ES-I3 (cell line): ENCODE measurements at regions not wholly inside any gene's neighbourhood (a gene's known extent, or its start where the extent isn't known, plus 50 kb on each side); places are given as distances from the start of the nearest gene placed in this dataset.

ENCODE experiments used
- H3K36me3 ChIP-seq: 2 replicates; pipeline ENCODE4 v1.6.1; 2013; ENCODE audit warnings: mild to moderate bottlenecking, low read length, control low read depth, moderate library complexity; ENCODE audit not compliant: insufficient read depth
- H3K4me1 ChIP-seq: 2 replicates; pipeline ENCODE4 v1.6.1; 2013; ENCODE audit warnings: mild to moderate bottlenecking, control low read depth, low read length; ENCODE audit not compliant: insufficient read depth
- H3K9ac ChIP-seq: 2 replicates; pipeline ENCODE4 v1.6.1; 2013; ENCODE audit warnings: low read depth, mild to moderate bottlenecking, low read length, moderate library complexity
- H3K9me3 ChIP-seq: 2 replicates; pipeline ENCODE4 v1.6.1; 2013; ENCODE audit warnings: mild to moderate bottlenecking, low read length, moderate library complexity; ENCODE audit not compliant: control insufficient read depth, insufficient read depth

DNA sequence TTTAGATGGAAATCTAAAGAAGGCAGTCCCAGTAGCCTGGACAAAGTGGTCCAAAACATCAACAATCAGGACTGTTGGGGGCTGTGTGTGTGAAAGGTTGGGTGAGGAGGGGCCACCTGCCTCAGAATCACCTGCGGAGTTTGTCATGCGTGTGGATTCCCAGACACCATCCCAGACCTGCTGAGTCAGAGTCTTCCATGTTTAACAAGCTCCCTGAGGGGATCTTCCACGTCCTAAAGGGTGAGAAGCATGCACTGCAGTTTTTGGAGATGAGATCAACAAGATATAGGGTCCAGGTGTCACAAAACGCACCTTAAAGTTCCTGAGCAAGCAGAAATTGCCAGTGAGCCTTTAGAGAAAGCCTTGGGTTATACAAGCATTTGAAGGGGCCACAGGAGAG is 207.0 kb upstream of the FAM9B start:
- Histone ChIP-seq H3K9me3 (no peaks in the 10 kb centered on the region), H3K9ac (no peak overlapping the region), H3K4me1 (no peaks in the 10 kb centered on the region), H3K36me3 (no peaks in the 10 kb centered on the region)

DNA sequence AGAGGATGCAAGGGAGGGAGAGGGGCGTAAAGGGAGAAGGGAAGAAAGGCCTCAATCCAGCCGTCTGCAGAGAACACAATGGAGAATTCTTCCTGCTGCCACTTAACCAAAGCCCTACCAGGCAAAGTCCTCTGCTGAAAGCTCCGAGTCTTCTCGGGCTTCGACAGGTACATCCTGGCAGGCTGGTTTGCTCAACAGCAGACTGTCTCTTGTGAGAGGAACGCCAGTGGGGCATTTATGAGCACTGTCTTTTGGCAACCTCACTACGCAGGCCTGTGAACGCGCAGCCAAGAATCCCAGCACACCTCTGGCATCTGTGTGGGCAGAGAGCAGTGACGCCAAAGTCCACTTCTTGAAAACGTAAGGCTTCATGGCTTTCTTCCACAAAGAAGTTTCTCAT is 207.5 kb upstream of the FAM9B start:
- Histone ChIP-seq H3K4me1 (no peaks in the 10 kb centered on the region), H3K9me3 (no peaks in the 10 kb centered on the region), H3K9ac (no peak overlapping the region), H3K36me3 (no peaks in the 10 kb centered on the region)

- Histone ChIP-seq H3K9ac (no peak overlapping the region), H3K36me3 (no peaks in the 10 kb centered on the region), H3K9me3 (peaks cover 3% of the 10 kb centered on the region; the same call in 1 of the 2 replicates), H3K4me1 (peaks cover 4% of the 10 kb centered on the region; the same call in 1 of the 2 replicates)
These were observed 215.3 kb upstream of the FAM9B start for GRCh38 chrX:9249051-9249846.

DNA sequence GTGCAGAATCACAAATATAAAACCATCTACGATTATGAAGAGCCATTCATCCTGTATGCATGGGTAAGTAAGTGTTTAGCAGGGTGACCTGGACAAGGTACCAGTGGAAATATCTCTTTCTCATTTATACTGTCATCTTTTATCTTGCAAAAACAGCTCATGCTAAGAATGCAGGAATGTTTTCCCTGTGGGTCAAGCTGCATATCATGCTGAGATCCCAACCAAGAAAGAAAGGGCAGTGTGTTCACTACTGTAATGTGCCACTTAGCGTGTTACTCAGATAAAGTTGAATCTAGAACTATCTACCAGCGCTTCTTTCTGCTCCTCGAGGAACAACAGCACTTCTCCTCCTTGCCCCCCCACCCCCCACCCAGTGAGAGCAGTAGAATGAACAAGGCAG is 212.7 kb upstream of the TBL1X start:
- Histone ChIP-seq H3K36me3 (no peaks in the 10 kb centered on the region), H3K9ac (no peak overlapping the region), H3K9me3 (peaks cover 3% of the 10 kb centered on the region; the same call in 1 of the 2 replicates), H3K4me1 (peaks cover 4% of the 10 kb centered on the region; the same call in 1 of the 2 replicates)

DNA sequence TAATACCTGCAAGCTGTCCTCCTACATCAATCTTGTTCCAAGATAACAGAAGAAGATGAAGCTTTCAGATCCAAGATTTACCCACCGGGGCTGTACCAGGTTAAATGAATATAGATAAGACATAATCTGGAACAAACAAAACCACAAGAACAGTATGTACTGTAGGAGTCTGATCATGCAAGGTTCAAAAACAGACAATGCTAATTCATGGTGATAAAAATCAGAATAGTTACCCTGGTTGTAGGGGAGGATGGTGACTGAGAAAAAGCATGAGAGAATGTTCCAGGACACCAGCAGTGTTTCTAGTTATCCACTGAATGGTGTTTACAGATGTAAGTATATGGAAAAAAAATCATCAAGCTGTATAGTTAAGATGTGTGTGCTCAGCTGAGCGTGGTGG is 211.6 kb upstream of the TBL1X start:
- no peak overlapping the region for H3K9ac ChIP-seq
- peaks cover 4% of the 10 kb centered on the region; the same call in 1 of the 2 replicates for H3K4me1 ChIP-seq
- H3K9me3 ChIP-seq: peaks cover 3% of the 10 kb centered on the region; the same call in 1 of the 2 replicates
- no peaks in the 10 kb centered on the region for H3K36me3 ChIP-seq

GRCh38 chrX:9257718-9258420 is 207.0 kb upstream of the TBL1X start:
- H3K36me3 ChIP-seq: no peaks in the 10 kb centered on the region

DNA sequence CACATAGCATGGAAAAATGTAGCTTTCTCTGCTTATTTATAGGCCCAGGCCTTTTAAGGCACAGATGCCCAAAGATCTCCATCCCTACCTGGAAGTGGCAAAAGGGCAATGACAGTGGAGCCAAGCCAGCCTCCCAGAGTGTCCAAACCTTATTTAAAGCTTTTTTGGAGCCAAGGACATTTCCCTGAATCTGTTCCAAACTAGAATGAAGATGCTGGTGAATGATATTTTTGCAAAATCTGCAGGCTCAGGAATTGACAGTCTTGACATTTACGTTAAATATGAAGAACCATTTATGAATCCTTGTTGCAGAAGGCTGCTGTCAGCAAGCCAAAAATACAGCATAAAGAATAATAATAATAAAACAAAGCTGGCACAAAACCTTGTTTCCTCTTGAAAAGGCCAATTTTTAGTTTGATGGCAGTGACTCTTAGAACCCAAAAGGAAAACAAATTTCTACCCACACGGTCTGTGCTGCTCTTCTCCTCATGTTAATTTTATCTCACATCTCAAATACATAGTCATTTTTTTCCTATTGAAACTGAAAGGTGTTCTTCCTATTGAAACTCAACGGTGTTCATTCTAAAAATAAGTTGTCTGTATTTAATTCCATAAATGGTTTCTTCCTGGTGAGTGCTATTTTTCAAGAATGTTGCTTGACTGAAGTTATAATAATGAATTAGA is 206.3 kb upstream of the TBL1X start:
- Histone ChIP-seq H3K4me1 (no peaks in the 10 kb centered on the region), H3K36me3 (no peaks in the 10 kb centered on the region), H3K9ac (no peak overlapping the region), H3K9me3 (peaks cover 12% of the 10 kb centered on the region; the same call in 1 of the 2 replicates)

More at GRCh38 chrX:9257718-9258420, 207.0 kb upstream of the TBL1X start:
- peaks cover 12% of the 10 kb centered on the region; the same call in 1 of the 2 replicates for H3K9me3 ChIP-seq
- no peak overlapping the region for H3K9ac ChIP-seq
- H3K4me1 ChIP-seq: no peaks in the 10 kb centered on the region; the same call in 1 of the 2 replicates

GRCh38 chrX:9260603-9261002 is 204.3 kb upstream of the TBL1X start:
- H3K4me1 ChIP-seq: no peaks in the 10 kb centered on the region
- no peak overlapping the region for H3K9ac ChIP-seq
- no peaks in the 10 kb centered on the region for H3K36me3 ChIP-seq
- peaks cover 12% of the 10 kb centered on the region; the same call in 1 of the 2 replicates for H3K9me3 ChIP-seq

DNA sequence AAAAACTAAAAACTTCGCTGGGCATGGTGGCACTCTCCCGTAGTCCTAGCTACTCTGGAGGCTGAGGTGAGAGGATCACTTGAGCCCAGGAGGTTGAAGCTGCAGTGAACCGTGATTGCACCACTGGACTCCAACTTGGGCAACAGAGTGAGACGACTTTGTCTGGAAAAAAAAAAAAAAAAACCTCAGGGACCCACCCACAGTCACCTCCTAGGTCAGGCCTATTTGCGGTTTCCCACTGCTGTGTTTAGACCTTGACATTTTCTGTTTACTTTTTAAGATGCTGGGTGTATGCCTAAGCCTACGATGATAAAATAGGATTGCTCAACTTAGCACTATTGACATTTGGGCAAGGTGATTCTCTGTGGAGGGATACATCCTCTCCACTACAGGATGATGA is 197.4 kb upstream of the TBL1X start:
- H3K4me1 ChIP-seq: 0 out of 2 replicates have a peak, but pooled peaks cover under 1% of the 10 kb centered on the region
- H3K9me3 ChIP-seq: no peaks in the 10 kb centered on the region
- no peak overlapping the region for H3K9ac ChIP-seq
- no peaks in the 10 kb centered on the region for H3K36me3 ChIP-seq

- no peaks in the 10 kb centered on the region for H3K36me3 ChIP-seq
- peaks cover 8% of the 10 kb centered on the region; the same call in 1 of the 2 replicates for H3K4me1 ChIP-seq
- H3K9me3 ChIP-seq: no peaks in the 10 kb centered on the region
- no peak overlapping the region for H3K9ac ChIP-seq
These were observed 195.7 kb upstream of the TBL1X start for GRCh38 chrX:9269134-9269533.

DNA sequence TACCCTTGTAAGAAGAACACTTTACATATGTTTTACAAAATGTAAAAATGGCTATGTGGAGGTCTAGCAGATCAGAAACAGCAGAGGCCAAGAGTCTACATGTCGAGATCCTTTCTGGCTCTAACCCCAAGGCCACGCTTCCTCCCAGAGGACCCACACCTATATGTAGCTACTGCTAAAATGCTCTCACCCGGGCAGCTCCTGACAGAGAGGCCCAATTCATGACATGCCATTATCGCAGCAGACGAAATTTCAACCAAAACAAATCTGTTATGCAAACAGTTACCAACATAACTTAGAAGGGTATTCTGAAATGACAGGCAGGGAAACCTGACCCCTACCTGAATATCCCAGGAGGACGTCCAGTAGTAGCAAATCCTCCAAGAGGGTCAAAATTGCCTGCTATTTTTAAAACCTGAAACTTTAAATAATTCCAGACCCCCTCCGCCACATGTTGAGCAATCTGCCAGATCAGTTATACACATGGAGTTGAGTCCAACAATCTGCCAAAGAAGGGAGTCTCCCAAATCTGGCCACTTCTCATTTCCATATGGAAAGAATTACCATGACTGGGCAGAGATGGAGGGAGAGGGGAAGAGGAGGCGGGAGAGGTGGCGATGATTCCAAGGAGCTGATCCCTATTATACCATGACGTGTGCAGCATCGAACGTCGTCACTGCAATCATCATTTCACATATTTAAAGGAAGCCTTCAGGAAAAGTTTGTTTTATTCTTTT is 192.9 kb upstream of the TBL1X start:
- H3K4me1 ChIP-seq: peaks cover 8% of the 10 kb centered on the region; the same call in 1 of the 2 replicates
- H3K9me3 ChIP-seq: no peaks in the 10 kb centered on the region
- H3K9ac ChIP-seq: no peak overlapping the region
- H3K36me3 ChIP-seq: no peaks in the 10 kb centered on the region

GRCh38 chrX:9273744-9274143 is 191.1 kb upstream of the TBL1X start:
- Histone ChIP-seq H3K9me3 (no peaks in the 10 kb centered on the region), H3K36me3 (no peaks in the 10 kb centered on the region), H3K9ac (no peak overlapping the region), H3K4me1 (peaks cover 8% of the 10 kb centered on the region; the same call in 1 of the 2 replicates)

DNA sequence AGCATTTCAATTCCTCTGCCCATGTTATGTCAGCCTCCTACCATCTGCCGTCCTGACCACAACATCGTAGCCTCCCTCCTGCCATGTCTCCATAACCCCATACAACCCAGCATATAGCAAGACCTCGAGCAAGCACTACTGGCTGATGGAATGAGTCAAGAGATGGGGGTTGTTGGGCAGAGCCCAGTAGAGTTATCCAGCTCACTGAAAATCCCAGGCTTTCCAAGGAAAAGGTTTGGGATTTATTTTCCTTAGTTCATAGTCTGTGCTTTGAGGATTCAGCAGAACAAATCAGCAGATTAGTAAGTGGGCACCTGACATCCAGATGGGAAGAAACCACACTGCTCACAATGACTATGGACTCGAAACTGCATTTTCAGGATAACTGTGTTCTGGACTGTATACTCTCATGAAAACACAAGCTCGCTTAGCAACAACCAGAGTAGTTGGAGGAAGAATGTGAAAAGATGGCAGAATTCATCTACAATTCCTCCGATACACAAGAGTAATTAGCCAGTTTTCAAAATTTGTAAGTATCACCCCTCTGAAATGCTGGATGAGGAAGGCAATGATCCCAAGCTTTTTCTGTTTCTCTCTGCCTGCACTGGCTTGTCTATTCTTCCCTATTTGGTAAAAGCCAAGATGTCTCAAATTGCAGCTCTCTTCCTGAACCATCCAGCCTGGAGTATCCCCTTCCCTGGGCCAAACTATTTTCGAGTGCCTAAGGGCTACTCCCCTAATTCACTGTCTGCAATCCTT is 186.2 kb upstream of the TBL1X start:
- H3K9me3 ChIP-seq: no peaks in the 10 kb centered on the region
- H3K4me1 ChIP-seq: no peaks in the 10 kb centered on the region
- no peaks in the 10 kb centered on the region for H3K36me3 ChIP-seq
- no peak overlapping the region for H3K9ac ChIP-seq
